HepG2 (cell line): ENCODE measurements at regions not wholly inside any gene's neighbourhood (a gene's known extent, or its start where the extent isn't known, plus 50 kb on each side); places are given as distances from the start of the nearest gene placed in this dataset.

Experiments used
- AKAP8 ChIP-seq: sonication (generic); formaldehyde crosslinking; IDR thresholded peaks from 2 replicates; pipeline ENCODE4 v1.5.1; 2020; ENCODE audit warnings: mild to moderate bottlenecking, missing genetic modification reagents
- ARID2 ChIP-seq: sonication (generic); formaldehyde crosslinking; IDR thresholded peaks from 2 replicates; pipeline ENCODE4 v1.8.1; 2022; ENCODE audit warnings: mild to moderate bottlenecking, missing genetic modification reagents, borderline replicate concordance
- BHLHE40 ChIP-seq: IDR thresholded peaks from 2 replicates; pipeline ENCODE4 v1.6.1; 2011; ENCODE audit warnings: low read length, improper control_type of control experiment
- EEA1 ChIP-seq: sonication (generic); formaldehyde crosslinking; IDR thresholded peaks from 2 replicates; pipeline ENCODE4 v1.5.1; 2020; ENCODE audit warnings: mild to moderate bottlenecking, missing genetic modification reagents, borderline replicate concordance
- FOXA3 ChIP-seq: IDR thresholded peaks from 2 replicates; pipeline ENCODE4 v1.6.1; 2016; ENCODE audit warnings: missing genetic modification reagents, missing compliant biosample characterization
- KDM4B ChIP-seq: sonication (generic); formaldehyde crosslinking; IDR thresholded peaks from 2 replicates; pipeline ENCODE4 v1.4.0; 2020; ENCODE audit warnings: missing genetic modification reagents
- MBD4 ChIP-seq: IDR thresholded peaks from 2 replicates; pipeline ENCODE4 v1.6.1; 2012; ENCODE audit warnings: low read length, inconsistent platforms, borderline replicate concordance
- MIER2 ChIP-seq: IDR thresholded peaks from 2 replicates; pipeline ENCODE4 v1.6.1; 2016; ENCODE audit warnings: missing biosample characterization, missing genetic modification reagents
- PHF21A ChIP-seq: sonication (generic); formaldehyde crosslinking; IDR thresholded peaks from 2 replicates; pipeline ENCODE4 v1.5.0; 2020; ENCODE audit warnings: mild to moderate bottlenecking, missing genetic modification reagents
- REL ChIP-seq: sonication (generic); formaldehyde crosslinking; conservative IDR thresholded peaks from 2 replicates; pipeline ENCODE4 v1.8.0; 2022; ENCODE audit warnings: mild to moderate bottlenecking, missing genetic modification reagents, moderate library complexity
- TSC22D2 ChIP-seq: sonication (generic); formaldehyde crosslinking; IDR thresholded peaks from 2 replicates; pipeline ENCODE4 v1.5.1; 2020; ENCODE audit warnings: missing genetic modification reagents, mild to moderate bottlenecking, borderline replicate concordance
- ZBTB42 ChIP-seq: sonication (generic); formaldehyde crosslinking; IDR thresholded peaks from 2 replicates; pipeline ENCODE4 v1.5.0; 2020; ENCODE audit warnings: mild to moderate bottlenecking, missing genetic modification reagents
- ZKSCAN8 ChIP-seq: IDR thresholded peaks from 2 replicates; pipeline ENCODE4 v1.6.1; 2016; ENCODE audit warnings: borderline replicate concordance, missing genetic modification reagents, missing compliant biosample characterization
- ZNF180 ChIP-seq: sonication (generic); formaldehyde crosslinking; IDR thresholded peaks from 2 replicates; pipeline ENCODE4 v1.4.0; 2020; ENCODE audit warnings: low read depth, missing genetic modification reagents, borderline replicate concordance
- ZNF343 ChIP-seq: sonication (generic); formaldehyde crosslinking; IDR thresholded peaks from 2 replicates; pipeline ENCODE4 v1.4.0; 2020; ENCODE audit warnings: mild to moderate bottlenecking, missing genetic modification reagents
- ZNF441 ChIP-seq: sonication (generic); formaldehyde crosslinking; IDR thresholded peaks from 2 replicates; pipeline ENCODE4 v1.7.0; 2021; ENCODE audit warnings: missing genetic modification reagents, borderline replicate concordance
- ZNF549 ChIP-seq: sonication (generic); formaldehyde crosslinking; IDR thresholded peaks from 2 replicates; pipeline ENCODE4 v1.5.0; 2020; ENCODE audit warnings: missing genetic modification reagents
- ZSCAN21 ChIP-seq: sonication (generic); formaldehyde crosslinking; IDR thresholded peaks from 2 replicates; pipeline ENCODE4 v1.8.0; 2022; ENCODE audit warnings: mild to moderate bottlenecking, missing genetic modification reagents, moderate library complexity, borderline replicate concordance
- TF ChIP-seq, protein P1 (sequence below): sonication (generic); formaldehyde crosslinking; IDR thresholded peaks from 2 replicates; pipeline ENCODE4 v1.4.0; 2020; ENCODE audit warnings: mild to moderate bottlenecking, missing genetic modification reagents
- TF ChIP-seq, protein P2 (sequence below): sonication (generic); formaldehyde crosslinking; IDR thresholded peaks from 2 replicates; pipeline ENCODE4 v1.9.0; 2021; ENCODE audit warnings: missing genetic modification reagents, borderline replicate concordance
- TF ChIP-seq, protein P3 (sequence below): sonication (generic); formaldehyde crosslinking; IDR thresholded peaks from 2 replicates; pipeline ENCODE4 v1.4.0; 2020; ENCODE audit warnings: missing genetic modification reagents
- TF ChIP-seq, protein P4 (sequence below): sonication (generic); formaldehyde crosslinking; IDR thresholded peaks from 2 replicates; pipeline ENCODE4 v1.4.0; 2020; ENCODE audit warnings: missing genetic modification reagents
- TF ChIP-seq, protein P5 (sequence below): sonication (generic); formaldehyde crosslinking; IDR thresholded peaks from 2 replicates; pipeline ENCODE4 v1.5.0; 2020; ENCODE audit warnings: mild to moderate bottlenecking, missing genetic modification reagents

DNA sequence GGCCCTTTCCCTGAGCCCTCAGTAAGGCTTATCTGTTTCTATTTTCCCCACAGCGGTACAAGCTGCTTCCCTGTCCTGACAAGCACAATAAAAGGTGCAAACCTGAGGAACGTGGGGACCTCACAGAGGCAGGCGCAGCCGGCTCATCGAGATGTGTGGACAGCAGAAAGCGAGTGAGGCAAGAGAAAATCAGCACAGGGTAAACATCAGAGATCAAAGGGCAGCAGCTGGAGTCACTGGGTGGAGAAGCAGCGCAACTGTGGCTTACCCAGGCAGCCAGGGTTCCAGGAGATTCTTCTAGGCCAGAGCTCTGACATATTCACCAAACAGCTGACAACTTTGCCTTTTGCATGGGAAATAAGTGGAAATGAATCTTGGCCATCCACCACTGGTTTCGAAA is 212.6 kb downstream of the WDR11 start (continued):
- TF ChIP-seq, protein P1, sequence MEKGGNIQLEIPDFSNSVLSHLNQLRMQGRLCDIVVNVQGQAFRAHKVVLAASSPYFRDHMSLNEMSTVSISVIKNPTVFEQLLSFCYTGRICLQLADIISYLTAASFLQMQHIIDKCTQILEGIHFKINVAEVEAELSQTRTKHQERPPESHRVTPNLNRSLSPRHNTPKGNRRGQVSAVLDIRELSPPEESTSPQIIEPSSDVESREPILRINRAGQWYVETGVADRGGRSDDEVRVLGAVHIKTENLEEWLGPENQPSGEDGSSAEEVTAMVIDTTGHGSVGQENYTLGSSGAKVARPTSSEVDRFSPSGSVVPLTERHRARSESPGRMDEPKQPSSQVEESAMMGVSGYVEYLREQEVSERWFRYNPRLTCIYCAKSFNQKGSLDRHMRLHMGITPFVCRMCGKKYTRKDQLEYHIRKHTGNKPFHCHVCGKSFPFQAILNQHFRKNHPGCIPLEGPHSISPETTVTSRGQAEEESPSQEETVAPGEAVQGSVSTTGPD, result no peak
- 0 out of 2 replicates have a peak, but pooled peaks have one; percentile 37 for TF ChIP-seq ZNF343 (CRISPR knock-in tag)
- no peak for TF ChIP-seq KDM4B (CRISPR knock-in tag)
- TF ChIP-seq, protein P2, sequence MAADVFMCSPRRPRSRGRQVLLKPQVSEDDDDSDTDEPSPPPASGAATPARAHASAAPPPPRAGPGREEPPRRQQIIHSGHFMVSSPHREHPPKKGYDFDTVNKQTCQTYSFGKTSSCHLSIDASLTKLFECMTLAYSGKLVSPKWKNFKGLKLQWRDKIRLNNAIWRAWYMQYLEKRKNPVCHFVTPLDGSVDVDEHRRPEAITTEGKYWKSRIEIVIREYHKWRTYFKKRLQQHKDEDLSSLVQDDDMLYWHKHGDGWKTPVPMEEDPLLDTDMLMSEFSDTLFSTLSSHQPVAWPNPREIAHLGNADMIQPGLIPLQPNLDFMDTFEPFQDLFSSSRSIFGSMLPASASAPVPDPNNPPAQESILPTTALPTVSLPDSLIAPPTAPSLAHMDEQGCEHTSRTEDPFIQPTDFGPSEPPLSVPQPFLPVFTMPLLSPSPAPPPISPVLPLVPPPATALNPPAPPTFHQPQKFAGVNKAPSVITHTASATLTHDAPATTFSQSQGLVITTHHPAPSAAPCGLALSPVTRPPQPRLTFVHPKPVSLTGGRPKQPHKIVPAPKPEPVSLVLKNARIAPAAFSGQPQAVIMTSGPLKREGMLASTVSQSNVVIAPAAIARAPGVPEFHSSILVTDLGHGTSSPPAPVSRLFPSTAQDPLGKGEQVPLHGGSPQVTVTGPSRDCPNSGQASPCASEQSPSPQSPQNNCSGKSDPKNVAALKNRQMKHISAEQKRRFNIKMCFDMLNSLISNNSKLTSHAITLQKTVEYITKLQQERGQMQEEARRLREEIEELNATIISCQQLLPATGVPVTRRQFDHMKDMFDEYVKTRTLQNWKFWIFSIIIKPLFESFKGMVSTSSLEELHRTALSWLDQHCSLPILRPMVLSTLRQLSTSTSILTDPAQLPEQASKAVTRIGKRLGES (CRISPR knock-in tag), result no peak
- peak; percentile 98 for TF ChIP-seq PHF21A
- TF ChIP-seq ZNF549, result no peak
- TF ChIP-seq ZKSCAN8 (CRISPR knock-in tag), result peak; percentile 60; the same call in 1 of the 2 replicates
- TF ChIP-seq AKAP8 (CRISPR knock-in tag), result no peak
- TF ChIP-seq TSC22D2, result 0 out of 2 replicates have a peak, but pooled peaks have one; percentile 48
- no peak for TF ChIP-seq ZBTB42 (CRISPR knock-in tag)
- TF ChIP-seq ZSCAN21 (CRISPR knock-in tag), result 0 out of 2 replicates have a peak, but pooled peaks have one; percentile 48
- no peak for TF ChIP-seq REL (CRISPR knock-in tag)
- TF ChIP-seq EEA1 (CRISPR knock-in tag), result no peak
- no peak for TF ChIP-seq MBD4
- TF ChIP-seq, protein P3, sequence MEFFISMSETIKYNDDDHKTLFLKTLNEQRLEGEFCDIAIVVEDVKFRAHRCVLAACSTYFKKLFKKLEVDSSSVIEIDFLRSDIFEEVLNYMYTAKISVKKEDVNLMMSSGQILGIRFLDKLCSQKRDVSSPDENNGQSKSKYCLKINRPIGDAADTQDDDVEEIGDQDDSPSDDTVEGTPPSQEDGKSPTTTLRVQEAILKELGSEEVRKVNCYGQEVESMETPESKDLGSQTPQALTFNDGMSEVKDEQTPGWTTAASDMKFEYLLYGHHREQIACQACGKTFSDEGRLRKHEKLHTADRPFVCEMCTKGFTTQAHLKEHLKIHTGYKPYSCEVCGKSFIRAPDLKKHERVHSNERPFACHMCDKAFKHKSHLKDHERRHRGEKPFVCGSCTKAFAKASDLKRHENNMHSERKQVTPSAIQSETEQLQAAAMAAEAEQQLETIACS (CRISPR knock-in tag), result no peak
- TF ChIP-seq MIER2 (CRISPR knock-in tag), result peak; percentile 67; the same call in 1 of the 2 replicates
- no peak for TF ChIP-seq ARID2
- peak; percentile 83 for TF ChIP-seq ZNF441 (CRISPR knock-in tag)
- TF ChIP-seq, protein P4, sequence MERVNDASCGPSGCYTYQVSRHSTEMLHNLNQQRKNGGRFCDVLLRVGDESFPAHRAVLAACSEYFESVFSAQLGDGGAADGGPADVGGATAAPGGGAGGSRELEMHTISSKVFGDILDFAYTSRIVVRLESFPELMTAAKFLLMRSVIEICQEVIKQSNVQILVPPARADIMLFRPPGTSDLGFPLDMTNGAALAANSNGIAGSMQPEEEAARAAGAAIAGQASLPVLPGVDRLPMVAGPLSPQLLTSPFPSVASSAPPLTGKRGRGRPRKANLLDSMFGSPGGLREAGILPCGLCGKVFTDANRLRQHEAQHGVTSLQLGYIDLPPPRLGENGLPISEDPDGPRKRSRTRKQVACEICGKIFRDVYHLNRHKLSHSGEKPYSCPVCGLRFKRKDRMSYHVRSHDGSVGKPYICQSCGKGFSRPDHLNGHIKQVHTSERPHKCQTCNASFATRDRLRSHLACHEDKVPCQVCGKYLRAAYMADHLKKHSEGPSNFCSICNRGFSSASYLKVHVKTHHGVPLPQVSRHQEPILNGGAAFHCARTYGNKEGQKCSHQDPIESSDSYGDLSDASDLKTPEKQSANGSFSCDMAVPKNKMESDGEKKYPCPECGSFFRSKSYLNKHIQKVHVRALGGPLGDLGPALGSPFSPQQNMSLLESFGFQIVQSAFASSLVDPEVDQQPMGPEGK (CRISPR knock-in tag), result 0 out of 2 replicates have a peak, but pooled peaks have one; percentile 37
- peak; percentile 96 for TF ChIP-seq FOXA3 (CRISPR knock-in tag)
- no peak for TF ChIP-seq ZNF180 (CRISPR knock-in tag)
- TF ChIP-seq, protein P5, sequence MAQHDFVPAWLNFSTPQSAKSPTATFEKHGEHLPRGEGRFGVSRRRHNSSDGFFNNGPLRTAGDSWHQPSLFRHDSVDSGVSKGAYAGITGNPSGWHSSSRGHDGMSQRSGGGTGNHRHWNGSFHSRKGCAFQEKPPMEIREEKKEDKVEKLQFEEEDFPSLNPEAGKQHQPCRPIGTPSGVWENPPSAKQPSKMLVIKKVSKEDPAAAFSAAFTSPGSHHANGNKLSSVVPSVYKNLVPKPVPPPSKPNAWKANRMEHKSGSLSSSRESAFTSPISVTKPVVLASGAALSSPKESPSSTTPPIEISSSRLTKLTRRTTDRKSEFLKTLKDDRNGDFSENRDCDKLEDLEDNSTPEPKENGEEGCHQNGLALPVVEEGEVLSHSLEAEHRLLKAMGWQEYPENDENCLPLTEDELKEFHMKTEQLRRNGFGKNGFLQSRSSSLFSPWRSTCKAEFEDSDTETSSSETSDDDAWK (CRISPR knock-in tag), result no peak
- TF ChIP-seq BHLHE40, result 0 out of 2 replicates have a peak, but pooled peaks have one; percentile 11
